HG03342 (cell line): ENCODE measurements at regions not wholly inside any gene's neighbourhood (a gene's known extent, or its start where the extent isn't known, plus 50 kb on each side); places are given as distances from the start of the nearest gene placed in this dataset.
"Not testable (repeated sequence)": the region's sequence is repeated elsewhere in the genome, so short reads cannot be mapped to it uniquely, and the experiment has no call there.

Source experiments
- ATAC-seq: cut with Tn5 transposase; IDR thresholded peaks from one replicate; pipeline ENCODE4 v1.9.1; 2021; ENCODE audit warnings: mild to moderate bottlenecking, moderate library complexity; ENCODE audit not compliant: unreplicated experiment

DNA sequence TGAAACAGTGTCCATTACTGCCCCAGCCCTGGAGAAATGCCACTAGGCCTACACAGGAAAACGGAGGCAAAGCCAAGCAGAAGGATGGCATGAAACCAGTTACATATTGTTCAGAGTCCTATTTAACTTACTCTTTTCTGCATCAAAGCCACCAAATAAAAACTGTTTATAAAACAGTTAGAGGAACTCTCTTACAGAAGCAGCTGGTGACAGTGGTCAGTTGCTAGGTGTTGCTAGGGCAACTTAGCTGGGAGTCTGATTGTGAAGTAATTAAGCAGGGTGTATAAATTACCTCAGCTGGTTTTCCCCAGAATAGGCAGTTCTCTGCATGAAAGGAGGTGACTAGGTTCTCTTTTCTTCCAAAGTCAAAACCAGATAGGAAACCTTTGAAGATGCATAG is 115.6 kb upstream of the ZBED5 start:
- no peak for ATAC-seq

DNA sequence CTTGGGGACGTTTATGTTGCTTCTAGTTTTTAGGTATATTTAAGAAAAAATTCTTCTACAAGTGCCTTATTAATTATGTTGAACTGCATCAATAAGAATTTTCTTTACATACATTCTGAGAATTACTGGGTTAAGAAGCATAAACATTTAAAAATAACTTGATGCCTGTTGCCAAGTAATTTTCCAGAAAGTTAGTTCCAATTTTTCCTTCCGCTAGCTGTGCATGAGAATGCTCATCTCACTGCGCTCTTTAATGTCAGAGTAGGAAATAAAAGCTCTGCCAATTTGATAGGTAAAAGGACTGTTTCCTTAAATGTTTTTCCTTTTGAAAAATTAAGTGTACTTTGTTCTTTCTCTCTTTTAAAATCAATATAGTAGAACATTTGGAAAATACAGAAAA is 113.1 kb upstream of the ZBED5 start:
- no peak for ATAC-seq

DNA sequence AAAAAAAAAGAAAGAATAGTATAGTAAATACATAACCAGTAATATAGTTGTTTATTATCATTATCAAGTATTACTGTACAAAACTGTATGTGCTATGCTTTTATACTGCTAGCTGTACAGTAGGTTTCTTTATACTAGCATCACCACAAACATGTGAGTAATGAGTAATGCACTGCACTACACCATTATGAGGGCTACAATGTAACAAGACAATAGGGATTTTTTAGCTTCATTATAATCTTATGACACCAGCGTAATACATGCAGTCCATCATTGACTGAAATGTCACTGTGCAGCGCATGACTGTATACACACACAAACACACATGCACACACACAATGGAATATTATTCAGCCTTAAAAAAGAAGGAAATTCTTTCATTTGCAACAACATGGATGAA is 111.5 kb upstream of the ZBED5 start:
- no peak for ATAC-seq

DNA sequence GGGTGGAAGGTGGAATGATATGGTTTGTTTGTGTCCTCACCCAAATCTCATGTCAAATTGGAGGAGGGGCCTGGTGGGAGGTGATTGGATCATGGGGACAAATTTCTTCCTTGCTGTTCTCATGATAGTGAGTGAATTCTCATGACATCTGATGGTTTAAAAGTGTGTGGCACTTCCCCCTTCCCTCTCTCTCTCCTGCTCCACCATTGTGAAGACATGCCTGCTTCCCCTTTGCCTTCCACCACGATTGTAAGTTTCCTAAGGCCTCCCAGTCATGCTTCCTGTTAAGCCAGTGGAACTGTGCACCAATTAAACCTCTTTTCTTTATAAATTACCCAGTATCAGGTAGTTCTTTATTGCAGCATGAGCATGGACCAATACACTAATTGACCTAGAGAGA is 99.0 kb upstream of the ZBED5 start:
- ATAC-seq: not testable (repeated sequence)

DNA sequence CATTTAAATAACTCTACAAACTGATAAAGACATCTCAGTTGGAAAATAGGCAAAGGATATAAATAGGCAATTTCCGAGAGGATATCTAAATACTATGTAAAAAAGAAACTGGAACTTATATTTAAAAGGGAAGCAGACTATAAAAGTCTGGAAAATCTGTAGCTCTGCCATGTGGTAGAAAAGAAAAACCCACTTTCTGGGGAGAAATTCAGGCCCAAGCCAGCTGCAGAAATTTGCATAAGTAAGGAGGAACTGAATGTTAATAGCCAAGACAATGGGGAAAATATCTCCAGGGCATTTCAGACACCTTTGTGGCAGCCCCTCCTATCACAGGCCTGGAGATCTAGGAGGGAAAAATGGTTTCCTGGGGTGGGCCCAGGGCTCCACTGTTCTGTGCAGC is 97.8 kb upstream of the ZBED5 start:
- no peak for ATAC-seq

DNA sequence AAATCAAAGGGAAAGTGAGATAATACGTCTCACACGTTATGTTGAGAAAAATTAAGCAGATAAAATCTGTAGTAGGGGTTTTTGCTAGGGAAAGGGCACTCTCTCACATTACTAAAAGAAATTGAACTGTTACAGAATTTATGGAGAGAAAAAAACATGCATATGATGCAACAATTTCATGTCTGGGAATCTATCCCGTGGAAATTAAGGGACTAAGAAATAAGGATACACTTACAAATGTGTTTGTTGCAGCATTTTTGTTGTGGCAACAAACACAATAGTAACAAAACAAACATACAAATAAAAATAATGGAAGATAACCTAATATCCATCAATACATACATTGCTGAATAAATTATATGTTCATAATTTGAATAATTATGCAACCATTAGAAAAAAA is 96.3 kb upstream of the ZBED5 start:
- ATAC-seq: no peak

DNA sequence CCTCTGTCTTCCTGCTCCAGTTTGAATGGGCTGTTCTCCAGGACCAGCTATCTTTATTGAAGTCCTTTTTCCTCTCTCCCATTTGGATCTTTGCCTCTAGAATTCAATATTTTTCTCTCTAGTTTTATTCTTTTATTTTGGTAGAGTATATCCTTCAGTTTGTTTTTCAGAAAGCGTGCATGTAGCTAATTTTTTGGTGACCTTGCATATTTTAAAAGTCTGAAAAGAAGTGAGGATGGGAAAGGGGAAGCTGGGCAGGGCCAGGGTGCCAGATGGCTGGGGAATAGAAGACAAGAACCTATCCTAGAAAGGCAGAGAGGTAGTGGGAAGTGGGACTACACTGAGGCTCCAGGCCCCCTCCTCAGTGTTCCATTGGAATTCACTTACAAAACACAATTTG is 95.0 kb upstream of the ZBED5 start:
- ATAC-seq: no peak

DNA sequence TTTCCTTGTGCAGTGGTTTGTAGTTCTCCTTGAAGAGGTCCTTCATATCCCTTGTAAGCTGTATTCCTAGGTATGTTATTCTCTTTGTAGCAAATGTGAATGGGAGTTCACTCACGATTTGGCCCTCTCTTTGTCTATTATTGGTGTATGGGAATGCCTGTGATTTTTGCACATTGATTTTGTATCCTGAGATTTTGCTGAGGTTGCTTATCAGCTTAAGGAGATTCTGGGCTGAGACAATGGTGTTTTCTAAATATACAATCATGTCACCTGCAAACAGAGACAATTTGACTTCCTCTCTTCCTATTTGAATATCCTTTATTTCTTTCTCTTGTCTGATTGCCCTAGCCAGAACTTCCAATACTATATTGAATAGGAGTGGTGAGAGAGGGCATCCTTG is 90.1 kb upstream of the ZBED5 start:
- ATAC-seq: not testable (repeated sequence)

DNA sequence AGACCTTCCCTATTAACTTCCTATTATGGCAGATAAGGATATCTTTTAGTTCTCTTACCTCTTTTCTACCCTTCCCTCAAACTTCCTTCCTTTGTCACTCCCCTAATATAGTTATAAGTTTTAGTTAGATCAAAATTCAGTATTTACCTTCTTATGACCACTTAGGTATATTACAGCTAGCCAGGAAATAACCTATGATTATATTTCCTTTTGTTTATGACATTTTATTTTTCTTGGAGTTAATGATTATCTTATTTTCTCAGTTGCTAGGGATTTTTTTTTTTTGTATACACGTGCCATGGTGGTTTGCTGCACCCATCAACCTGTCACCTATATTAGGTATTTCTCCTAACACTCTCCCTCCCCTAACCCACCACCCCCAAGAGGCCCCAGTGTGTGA is 88.2 kb upstream of the ZBED5 start:
- ATAC-seq: no peak

DNA sequence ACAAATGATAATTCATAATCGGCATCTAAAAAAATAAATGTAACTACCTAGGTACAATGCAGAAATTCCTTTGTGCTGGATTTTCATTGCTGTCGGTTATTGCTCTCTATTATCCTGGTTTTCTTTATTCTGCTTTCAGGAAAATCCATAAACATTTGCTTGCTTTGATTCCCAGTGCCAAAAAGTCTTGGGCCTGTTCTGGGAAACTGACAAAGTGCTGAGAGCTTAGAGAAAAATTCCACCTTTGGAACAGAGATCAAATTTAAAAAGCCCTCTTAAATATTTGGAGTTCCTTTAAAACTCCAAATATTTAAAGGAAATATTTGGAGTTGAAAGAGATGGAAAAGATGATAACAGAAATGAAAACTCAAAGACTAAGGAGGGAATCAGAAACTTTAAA is 87.3 kb upstream of the ZBED5 start:
- ATAC-seq: no peak

DNA sequence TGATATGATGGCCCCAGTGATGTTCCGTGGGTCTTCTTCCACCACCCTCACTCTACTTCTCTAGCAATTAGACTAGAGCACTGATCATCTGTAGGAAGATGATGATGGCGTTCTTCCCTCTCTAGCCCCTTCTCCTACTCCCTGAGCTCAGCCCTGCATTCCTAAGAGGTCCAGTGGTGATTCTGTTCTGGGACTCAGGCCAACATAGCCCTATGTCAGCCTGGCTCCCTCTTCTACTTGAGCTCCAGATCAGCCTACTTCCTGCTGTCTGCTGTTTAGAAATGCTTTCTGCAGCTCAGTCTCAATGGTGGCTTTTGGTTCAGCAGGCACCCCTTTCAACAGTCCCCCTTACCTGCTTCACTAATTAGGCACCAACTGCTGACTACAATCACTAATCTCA is 86.1 kb upstream of the ZBED5 start:
- no peak for ATAC-seq

DNA sequence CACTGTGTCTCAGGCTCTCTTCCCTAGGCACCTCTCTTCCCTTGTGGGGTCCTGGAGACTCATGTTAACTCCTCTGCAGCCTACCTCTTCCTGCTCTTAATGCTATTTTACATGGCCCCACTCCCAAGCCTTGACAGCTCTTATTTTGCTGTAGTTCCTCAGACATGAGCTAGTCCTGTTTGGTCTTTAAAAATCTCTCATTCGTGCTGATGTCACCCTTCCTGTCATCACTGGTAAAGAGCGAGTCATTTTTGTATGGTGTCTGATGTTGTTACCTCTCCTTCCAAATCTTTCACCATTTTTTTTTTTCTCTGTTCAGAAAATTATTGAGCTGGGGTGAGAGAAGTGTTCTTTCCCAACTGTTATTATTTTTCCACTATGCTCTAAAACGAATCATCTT is 84.8 kb upstream of the ZBED5 start:
- ATAC-seq: no peak

DNA sequence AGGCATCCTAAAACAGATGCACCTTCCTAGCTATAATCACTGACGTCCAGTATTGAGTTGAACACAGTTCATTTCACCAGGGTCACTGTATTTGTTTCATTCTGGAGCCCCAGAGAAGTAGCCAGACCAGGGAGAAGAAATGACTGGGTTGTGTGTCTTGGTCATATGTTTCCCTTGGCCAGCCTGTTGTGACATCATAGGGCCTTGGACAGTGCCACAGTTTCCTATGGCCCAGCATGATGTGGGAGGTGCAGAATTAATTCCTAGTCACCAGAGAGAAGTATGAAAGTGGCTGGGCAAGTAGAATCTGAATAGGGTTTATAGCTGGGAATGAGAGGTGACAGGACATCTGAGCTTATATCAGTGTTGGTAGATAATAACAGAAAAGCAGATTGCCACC is 84.0 kb upstream of the ZBED5 start:
- ATAC-seq: no peak

DNA sequence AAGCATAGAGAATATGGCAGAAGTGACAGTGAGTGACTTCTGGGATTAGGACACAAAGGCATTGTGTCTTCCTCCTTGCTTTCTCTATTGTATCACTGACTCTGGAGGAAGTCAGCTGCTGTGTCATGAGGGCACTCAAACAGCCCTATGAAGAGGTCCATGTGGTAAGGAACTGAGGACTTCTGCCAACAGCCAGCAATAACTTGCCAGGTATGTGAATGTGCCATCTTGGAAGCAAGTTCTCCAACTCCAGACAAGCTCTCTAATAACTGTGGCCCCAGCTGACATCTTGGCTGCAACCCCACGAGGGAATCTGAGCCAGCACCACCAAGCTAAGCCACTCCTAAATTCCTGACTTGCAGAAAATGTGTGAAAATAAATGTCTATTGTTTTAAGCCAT is 83.6 kb upstream of the ZBED5 start:
- no peak for ATAC-seq

DNA sequence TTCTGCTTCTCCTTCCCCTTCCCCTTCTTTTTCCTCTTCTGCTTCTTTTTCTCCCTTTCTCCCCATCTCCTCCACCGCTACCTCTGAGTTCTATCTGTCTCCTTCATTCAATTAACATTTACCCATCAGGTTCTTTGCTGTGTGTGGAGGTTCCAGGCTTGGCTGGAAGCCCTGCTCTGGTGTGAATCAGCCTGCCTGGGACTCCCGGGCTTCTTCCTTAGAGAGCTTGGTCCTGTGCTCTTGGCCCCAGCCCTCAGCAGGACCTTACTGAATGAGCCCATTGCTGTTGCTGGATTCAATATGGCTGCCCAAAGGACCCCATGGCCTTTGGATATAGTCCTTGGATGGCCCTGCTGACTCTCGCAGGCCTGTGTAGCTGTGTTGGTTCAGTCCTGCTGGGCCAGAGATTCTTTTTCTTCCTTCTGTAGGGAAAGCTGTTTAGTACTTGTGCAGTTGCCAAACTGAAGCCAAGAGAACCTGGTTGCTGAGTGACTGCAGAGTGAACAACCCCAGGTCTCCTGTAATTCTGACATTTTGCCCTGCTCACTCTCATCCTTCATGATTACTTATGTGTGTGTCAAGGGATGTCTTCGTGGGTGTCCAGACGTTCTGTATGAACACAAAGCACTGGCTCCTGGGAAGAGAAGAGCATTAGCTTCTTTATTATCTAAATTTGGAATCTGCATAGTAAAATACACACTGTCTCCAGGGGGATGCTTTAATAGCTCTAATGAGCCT is 81.0 kb upstream of the ZBED5 start:
- ATAC-seq: no peak

DNA sequence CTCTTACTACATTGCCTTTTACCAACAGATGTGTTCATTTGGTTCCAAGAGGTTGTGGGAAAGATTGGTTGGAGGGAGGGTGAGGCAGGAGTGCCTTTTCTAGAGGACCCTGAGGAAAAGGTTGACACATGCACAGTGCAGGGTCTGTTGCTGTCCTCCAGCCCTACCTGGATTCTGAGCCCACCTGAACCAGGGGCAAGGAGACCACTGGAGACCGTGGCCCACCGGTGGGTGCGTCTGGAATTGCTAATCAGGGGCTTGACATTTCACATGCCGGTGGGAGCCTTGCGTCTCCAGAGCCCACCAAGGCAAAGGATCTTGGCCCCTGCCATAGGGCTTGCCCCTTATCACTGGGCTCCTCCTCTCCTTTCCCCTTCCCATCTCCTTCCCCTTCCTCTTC is 80.4 kb upstream of the ZBED5 start:
- ATAC-seq: no peak

DNA sequence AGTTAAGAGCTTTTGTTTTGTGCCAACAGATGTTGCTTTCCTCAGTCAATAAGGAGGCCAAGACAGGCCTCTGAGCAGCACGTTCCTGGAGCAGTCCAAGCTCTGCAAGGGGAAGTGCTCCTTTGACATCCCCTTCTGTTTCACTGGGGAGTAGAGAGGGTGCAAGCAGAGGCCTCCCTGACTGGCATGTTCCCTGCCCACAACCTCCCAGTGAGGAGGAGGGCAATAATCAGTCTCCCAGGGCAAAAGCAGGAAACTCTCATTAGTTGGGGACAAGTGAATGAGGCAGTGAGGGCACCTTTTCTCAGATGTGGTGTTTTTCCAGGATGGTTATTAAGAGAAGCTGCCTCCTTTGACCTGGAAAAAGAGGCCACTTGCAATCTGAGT is 79.5 kb upstream of the ZBED5 start:
- ATAC-seq: no peak

DNA sequence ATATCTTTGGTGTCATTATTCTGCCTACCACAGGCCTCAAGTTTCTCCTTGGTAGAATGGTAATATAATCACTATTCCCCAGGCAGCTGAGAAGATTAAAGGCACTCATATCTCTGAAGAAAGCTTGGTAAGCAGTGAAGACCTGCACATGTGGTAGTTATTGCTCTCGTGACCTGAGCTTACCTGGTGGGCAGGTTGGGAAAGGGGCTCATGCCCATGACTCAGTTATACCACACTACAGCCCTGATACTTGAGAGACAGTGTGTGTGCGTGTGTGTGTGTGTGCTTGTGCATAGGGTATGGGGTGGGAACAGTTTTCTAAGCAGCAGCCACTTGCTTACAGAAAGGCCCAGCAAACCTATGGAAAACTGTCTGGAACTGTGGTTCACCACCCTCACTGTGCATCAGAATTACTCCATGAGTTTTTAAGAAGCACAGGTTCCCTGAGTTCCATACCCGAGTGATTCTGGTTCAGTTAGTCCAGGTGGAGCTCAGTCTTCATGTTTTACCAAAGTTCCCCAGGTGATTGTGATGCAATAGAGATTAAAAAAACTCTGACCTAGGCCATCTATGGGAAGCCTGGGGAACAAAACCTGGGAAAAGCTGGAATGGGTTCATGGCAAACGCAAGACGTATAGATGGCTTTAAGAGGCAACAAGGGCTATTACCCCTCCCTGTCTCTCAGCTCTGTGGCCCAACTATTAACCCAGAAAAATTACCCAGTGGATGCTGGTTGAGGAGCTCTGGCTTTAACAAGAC is 79.0 kb upstream of the ZBED5 start:
- ATAC-seq: no peak

DNA sequence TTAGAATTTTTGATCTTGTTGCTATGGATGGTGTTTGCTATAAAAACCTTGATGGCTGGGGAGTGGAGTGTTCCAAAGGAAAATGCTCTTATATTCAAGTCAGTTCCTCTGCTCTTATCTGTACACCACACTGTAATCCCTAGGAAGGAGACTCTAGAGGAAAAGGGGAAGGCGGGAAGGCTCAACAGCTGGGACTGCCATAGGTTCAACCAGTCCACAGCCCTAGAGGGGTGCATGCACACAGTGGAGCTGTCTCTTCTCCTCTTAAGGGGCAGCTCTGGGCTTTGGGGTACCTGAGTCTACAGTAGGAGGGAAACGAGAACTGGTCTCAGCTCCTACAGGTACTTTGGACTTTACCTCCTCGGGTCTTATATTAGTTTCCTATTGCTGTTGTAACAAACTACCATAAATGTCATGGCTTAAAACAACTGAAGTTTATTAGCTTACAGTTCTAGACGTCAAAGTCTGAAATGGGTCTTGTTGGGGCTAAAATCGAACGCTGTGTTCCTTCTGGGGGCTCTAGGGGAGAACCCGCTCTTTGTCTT is 77.2 kb upstream of the ZBED5 start:
- no peak for ATAC-seq

DNA sequence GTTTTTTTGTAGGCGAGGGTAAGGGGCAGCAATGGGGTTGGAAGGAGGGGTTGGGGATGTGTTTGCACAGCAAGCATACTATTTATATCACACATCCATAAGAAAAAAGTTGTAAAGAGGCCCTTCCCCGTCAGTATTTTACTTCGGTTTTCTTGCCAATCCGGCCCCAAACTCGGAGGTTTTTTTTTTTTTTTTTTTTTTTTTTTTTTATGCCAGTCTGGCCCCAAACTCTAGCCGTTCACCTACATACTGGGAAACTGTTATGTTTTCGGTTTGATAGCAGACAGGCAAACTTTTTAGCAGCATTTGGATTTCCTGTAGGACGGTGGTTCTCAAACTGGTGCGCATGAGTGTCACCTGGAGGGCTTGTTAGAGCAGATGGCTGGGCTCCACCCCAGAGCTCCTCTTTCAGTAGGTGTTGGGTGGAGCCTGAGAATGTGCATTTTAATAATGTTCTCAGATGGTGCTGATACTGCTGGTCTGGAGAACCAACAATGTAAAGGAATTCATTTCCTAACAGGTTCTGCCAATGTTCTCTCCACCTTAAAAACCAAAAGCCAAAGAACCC is 76.5 kb upstream of the ZBED5 start:
- no peak for ATAC-seq

DNA sequence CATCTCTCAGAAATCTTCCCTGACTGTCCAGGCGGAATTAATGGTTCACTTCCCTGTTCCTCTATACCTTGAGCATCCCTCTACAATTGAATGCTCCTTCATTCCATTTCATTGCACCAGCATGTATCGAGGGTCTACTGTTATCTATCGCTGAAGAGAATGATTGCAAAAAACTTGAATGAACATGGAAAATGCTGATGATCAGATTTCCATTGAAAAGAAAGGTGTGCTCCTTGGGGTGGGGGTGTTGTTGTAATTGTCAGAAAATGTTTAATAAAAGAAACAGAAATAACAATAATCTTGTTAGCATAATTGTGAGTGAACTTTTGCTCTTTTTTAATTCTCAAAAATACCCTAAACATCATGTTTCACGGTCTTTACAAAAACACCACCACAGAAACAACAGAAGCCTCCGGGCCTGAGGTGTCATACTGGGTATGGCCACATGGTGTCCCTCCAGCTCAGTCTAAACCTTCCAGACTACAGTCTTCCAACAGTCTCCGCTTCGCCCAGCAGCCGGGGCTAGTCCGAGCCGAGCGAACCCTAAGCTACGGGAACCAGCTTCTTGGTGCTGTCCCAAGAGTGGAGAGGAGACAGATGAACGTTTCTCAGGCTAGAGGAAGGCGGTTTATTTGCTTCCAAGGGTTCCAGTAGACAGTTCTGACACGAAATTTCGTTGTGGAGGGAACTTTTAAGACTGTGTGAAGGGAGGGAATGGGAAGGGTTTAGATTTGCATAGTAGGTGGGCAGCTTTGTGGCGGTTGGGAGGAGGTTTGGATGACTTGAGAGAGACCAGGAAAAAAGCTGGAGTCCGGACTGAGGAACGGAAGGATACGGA is 75.8 kb upstream of the ZBED5 start:
- peak; percentile 82 for ATAC-seq
